Smooth muscle cell (in vitro differentiated cells): ENCODE measurements at regions not wholly inside any gene's neighbourhood (a gene's known extent, or its start where the extent isn't known, plus 50 kb on each side); places are given as distances from the start of the nearest gene placed in this dataset.

Source experiments
- DNase-seq: peaks from one replicate; lab custom pipeline; 2025; ENCODE audit not compliant: unreplicated experiment; lab: John Stamatoyannopoulos, UW
- H2AFZ ChIP-seq: fragments of 200-600 bp; sonication (generic); 2 replicates; pipeline ENCODE4 v1.6.0; 2016; ENCODE audit warnings: antibody characterized with exemption, low read depth, mild to moderate bottlenecking
- H3F3A ChIP-seq: fragments of 200-600 bp; sonication (generic); 2 replicates; pipeline ENCODE4 v1.6.0; 2017; ENCODE audit warnings: antibody characterized with exemption, low read depth
- H3K27ac ChIP-seq: fragments of 200-600 bp; sonication (generic); 2 replicates; pipeline ENCODE4 v1.5.1; 2016; ENCODE audit warnings: low read depth, mild to moderate bottlenecking
- H3K27me3 ChIP-seq: fragments of 200-600 bp; sonication (generic); 2 replicates; pipeline ENCODE4 v1.6.1; 2016; ENCODE audit warnings: low read depth, mild to moderate bottlenecking
- H3K36me3 ChIP-seq: fragments of 200-600 bp; sonication (generic); 2 replicates; pipeline ENCODE4 v1.5.1; 2016; ENCODE audit warnings: low read depth
- H3K4me1 ChIP-seq: fragments of 200-600 bp; sonication (generic); 2 replicates; pipeline ENCODE4 v1.5.1; 2016; ENCODE audit warnings: low read depth
- H3K4me2 ChIP-seq: fragments of 200-600 bp; sonication (generic); 2 replicates; pipeline ENCODE4 v1.6.0; 2016; ENCODE audit warnings: mild to moderate bottlenecking
- H3K4me3 ChIP-seq: fragments of 200-600 bp; sonication (generic); 2 replicates; pipeline ENCODE4 v1.5.1; 2016; ENCODE audit warnings: mild to moderate bottlenecking
- H3K79me2 ChIP-seq: fragments of 200-600 bp; sonication (generic); 2 replicates; pipeline ENCODE4 v1.6.0; 2016; ENCODE audit warnings: low read depth, mild to moderate bottlenecking
- H3K9ac ChIP-seq: fragments of 200-600 bp; sonication (generic); 2 replicates; pipeline ENCODE4 v1.6.0; 2016; ENCODE audit warnings: low read depth
- H3K9me3 ChIP-seq: fragments of 200-600 bp; sonication (generic); replicated peaks from 2 replicates; pipeline ENCODE4 v1.5.1; 2016; ENCODE audit warnings: low read depth
- H4K20me1 ChIP-seq: fragments of 200-600 bp; sonication (generic); 2 replicates; pipeline ENCODE4 v1.6.0; 2016; ENCODE audit warnings: low read depth
- WGBS: methylation state at CpG from one replicate; pipeline ENCODE4 v1.1.7; 2016; ENCODE audit warnings: low lambda C conversion rate; 5-methylcytosine and 5-hydroxymethylcytosine counted together
- TF ChIP-seq, protein P1 (sequence below): fragments of 200-600 bp; sonication (generic); IDR thresholded peaks from 2 replicates; pipeline ENCODE4 v1.5.1; 2017; ENCODE audit warnings: borderline replicate concordance, mild to moderate bottlenecking, antibody characterized with exemption; ENCODE audit not compliant: insufficient read depth, poor library complexity, severe bottlenecking

DNA sequence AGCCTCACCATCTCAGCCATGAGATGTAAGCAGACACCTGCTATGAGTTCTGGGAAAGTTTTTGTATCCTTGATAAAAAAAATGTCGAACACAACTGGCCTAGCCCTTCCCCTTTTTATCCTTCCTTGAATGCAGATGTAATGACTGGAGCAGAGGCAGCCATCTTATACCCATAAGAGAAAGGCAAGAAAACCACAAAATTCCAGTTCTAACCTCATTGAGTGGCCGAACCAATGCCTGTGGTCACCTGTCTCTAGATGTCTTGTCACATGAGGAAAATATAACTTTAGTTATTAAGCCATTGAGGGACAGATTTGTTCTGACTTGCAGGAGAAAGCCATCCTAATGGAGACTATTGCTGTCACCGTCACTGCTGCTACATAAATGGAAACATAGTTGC lies 80.4 kb upstream of the SLC6A6 start:
- WGBS: 85% methylated on average over 3 of the region's 3 CpGs
- H4K20me1 ChIP-seq: no peaks in the 10 kb centered on the region
- H3K79me2 ChIP-seq: no peaks in the 10 kb centered on the region
- no peak for DNase-seq
- H3F3A ChIP-seq: peaks cover 4% of the 10 kb centered on the region
- no peak overlapping the region for H3K9ac ChIP-seq
- TF ChIP-seq, protein P1, sequence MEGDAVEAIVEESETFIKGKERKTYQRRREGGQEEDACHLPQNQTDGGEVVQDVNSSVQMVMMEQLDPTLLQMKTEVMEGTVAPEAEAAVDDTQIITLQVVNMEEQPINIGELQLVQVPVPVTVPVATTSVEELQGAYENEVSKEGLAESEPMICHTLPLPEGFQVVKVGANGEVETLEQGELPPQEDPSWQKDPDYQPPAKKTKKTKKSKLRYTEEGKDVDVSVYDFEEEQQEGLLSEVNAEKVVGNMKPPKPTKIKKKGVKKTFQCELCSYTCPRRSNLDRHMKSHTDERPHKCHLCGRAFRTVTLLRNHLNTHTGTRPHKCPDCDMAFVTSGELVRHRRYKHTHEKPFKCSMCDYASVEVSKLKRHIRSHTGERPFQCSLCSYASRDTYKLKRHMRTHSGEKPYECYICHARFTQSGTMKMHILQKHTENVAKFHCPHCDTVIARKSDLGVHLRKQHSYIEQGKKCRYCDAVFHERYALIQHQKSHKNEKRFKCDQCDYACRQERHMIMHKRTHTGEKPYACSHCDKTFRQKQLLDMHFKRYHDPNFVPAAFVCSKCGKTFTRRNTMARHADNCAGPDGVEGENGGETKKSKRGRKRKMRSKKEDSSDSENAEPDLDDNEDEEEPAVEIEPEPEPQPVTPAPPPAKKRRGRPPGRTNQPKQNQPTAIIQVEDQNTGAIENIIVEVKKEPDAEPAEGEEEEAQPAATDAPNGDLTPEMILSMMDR: no peak
- H3K27ac ChIP-seq: no peak overlapping the region
- no peak overlapping the region for H2AFZ ChIP-seq
- no peaks in the 10 kb centered on the region for H3K27me3 ChIP-seq
- no peaks in the 10 kb centered on the region for H3K36me3 ChIP-seq
- H3K4me1 ChIP-seq: peaks cover 15% of the 10 kb centered on the region
- no peaks in the 10 kb centered on the region for H3K9me3 ChIP-seq
- H3K4me2 ChIP-seq: no peak overlapping the region
- no peak overlapping the region for H3K4me3 ChIP-seq

DNA sequence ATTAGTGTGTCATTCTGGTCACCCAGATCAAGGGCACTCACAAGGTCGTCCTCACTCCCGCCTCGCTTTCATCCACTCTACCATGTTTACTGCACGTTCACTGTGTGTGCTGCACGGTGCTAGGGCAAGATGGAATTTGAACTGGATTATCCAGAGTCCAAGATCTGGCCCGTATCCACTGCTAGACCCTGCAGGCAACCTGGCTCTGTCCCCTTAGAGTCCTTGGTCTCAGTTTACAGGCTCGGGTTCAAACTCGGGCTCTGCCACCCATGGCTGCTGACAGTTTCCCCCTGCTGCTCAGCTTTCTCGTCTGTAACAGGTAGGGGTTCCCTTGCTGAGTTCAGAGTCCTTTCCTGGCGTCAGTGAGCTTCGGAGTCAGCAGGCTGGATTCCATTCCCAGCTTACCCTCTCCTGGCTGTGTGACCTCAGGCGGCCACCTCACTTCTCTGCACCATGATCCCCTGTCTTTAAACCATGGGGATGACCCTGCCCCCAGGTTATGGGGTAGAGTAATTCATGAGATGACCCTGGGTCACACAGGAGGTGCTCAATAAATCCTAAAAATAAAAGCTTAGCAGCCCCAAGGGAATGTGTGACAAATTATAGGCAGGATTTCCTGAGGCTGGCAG lies 79.6 kb upstream of the SLC6A6 start:
- Histone ChIP-seq H3K27me3 (no peaks in the 10 kb centered on the region), H3K4me2 (no peak overlapping the region), H3K36me3 (no peaks in the 10 kb centered on the region), H3K4me3 (no peak overlapping the region), H3K9ac (no peak overlapping the region), H3K79me2 (no peaks in the 10 kb centered on the region), H2AFZ (no peak overlapping the region), H3F3A (peaks cover 4% of the 10 kb centered on the region), H3K9me3 (no peaks in the 10 kb centered on the region), H4K20me1 (no peaks in the 10 kb centered on the region), H3K4me1 (peaks cover 15% of the 10 kb centered on the region), H3K27ac (no peak overlapping the region)
- no peak for DNase-seq
- TF ChIP-seq, protein P1: no peak
- 89% methylated on average over 12 of the region's 12 CpGs for WGBS

DNA sequence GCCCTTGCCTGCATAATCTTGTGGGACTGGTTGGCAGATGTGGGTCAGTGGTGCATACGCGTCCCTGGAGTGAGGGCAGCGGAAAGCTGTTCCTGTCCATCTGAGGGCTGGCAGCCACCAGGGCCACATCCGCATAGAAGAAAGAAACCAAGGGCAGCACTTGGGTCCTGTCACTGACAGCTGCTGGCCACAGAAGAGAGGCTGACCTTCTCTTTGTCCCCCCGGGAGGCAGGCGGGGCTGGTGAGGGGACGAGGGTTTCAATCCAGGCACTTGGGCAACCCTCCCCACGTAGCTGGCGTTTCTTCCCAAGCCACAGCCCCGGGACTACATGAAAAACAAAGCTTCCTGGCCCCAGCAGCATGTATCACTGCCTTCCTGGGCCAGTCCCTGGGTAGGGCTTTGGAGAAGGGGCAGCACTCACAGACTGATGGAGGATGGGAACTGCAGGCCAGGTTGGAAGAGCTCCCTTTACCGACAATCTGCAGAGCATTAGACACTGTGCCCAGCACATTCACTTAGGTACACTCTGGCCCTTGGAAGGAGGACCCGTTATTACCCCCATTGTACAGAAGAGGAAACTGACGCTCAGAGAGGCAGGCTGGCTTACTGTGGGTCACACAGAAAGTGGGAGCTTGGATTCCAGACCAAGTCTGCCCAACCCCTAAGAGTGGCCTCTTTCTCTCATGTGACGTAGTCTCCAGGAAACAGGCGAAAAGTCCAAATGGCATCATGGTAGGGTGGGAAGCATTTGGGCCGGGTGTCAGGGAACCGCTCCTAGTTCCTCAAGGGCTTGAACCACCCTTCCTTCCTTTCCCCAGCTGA lies 78.8 kb upstream of the SLC6A6 start:
- peak overlapping the region; percentile 64 for H3K27ac ChIP-seq

More for the DNA sequence above, 78.8 kb upstream of the SLC6A6 start:
- H3K4me1 ChIP-seq: peaks cover 15% of the 10 kb centered on the region
- H3K36me3 ChIP-seq: no peaks in the 10 kb centered on the region
- no peaks in the 10 kb centered on the region for H4K20me1 ChIP-seq
- WGBS: 92% methylated on average over 17 of the region's 17 CpGs
- no peaks in the 10 kb centered on the region for H3K27me3 ChIP-seq
- H3K4me3 ChIP-seq: no peak overlapping the region
- peak overlapping the region; percentile 19 for H3K9ac ChIP-seq
- peak overlapping the region; percentile 32 for H2AFZ ChIP-seq
- H3K79me2 ChIP-seq: no peaks in the 10 kb centered on the region
- peaks cover 4% of the 10 kb centered on the region for H3F3A ChIP-seq
- H3K9me3 ChIP-seq: no peaks in the 10 kb centered on the region
- TF ChIP-seq, protein P1: no peak
- DNase-seq: no peak
- no peak overlapping the region for H3K4me2 ChIP-seq
